Stimulated activated CD4-positive, alpha-beta T cell treated with anti-CD3 and anti-CD28 coated beads, Interleukin-4, amount 100 ng/mL, for 1 hour (primary cell): ENCODE measurements at regions not wholly inside any gene's neighbourhood (a gene's known extent, or its start where the extent isn't known, plus 50 kb on each side); places are given as distances from the start of the nearest gene placed in this dataset.
"Not testable (repeated sequence)": the region's sequence is repeated elsewhere in the genome, so short reads cannot be mapped to it uniquely, and the experiment has no call there.

ENCODE experiments used
- DNase-seq: peaks from one replicate; pipeline ENCODE4 v3.0.0-alpha.2; 2020

DNA sequence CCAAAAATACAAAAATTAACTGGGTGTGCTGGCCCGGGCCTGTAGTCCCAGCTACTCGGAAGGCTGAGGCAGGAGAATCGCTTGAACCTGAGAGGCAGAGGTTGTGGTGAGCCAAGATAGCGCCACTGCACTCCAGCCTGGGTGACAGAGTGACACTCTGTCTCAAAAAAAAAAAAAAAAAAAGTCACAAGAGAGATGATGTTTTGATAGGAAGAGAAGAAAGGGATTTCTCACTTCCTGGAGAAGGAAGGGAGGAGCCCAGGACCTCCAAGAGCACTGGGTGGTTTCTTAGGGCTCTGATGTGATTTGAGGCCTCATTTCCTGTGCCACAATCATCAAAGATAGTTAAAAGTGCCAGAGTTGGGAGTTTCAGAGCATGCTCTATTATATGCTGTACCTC is 1048.3 kb downstream of the BCL11B start:
- DNase-seq: not testable (repeated sequence)

GRCh38 chr14:98226411-98226810 is 1045.6 kb downstream of the BCL11B start:
- no peak for DNase-seq

GRCh38 chr14:98227000-98227726 is 1044.8 kb downstream of the BCL11B start:
- peak; percentile 54 for DNase-seq

GRCh38 chr14:98227727-98228111 is 1044.3 kb downstream of the BCL11B start:
- no peak for DNase-seq

DNA sequence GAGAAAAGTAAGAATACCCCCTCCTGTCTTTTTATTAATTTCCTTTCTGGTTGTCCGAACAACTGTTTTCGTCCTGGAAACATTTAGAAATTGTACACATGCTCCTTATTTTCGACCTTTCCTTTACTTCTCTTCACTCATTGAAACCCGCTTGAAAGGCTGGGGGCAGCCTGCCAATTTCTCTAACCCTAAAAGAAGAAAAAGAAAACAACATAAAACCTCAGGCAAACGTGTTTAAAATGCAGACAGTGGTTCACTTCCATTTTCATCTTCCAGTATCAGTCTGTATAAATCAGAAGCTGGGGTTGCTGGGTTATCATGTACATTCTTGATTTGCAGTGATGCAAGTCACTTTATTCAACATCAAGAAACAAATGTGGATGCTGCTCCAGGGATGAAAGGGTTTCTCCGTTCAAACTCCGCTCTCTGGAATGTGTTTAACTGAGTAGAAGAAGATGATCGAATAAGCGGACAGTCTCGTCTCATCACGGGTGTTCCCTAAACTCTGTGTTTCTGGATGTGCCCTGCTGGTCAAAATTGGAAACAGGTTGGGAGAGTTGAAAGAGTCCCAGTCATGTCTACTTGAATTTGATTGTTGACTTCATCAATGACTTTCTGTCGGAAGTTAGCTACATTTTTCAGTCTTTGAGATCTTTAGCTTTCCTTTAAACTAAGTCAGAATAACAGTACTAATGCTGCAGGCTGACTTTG is 1042.2 kb downstream of the BCL11B start:
- no peak for DNase-seq

DNA sequence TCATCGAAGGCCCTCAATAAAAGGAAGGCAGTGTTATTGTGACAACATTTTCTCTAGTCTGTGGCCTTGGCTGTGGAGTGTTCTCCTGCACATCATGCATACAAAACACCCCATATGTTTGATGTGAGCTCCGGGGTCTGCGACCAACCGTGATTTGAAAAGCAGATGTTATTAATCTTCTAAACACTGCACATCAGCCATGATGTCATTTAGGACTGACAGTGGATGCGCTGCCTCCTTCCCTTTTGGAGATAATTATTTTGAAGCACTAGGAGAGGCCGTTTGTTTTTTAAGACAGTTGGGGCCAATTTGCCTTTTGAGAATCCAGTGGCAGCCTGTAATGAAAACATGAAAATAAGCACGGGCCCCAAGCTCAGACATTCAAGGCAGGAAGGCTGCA is 1041.6 kb downstream of the BCL11B start:
- DNase-seq: no peak

DNA sequence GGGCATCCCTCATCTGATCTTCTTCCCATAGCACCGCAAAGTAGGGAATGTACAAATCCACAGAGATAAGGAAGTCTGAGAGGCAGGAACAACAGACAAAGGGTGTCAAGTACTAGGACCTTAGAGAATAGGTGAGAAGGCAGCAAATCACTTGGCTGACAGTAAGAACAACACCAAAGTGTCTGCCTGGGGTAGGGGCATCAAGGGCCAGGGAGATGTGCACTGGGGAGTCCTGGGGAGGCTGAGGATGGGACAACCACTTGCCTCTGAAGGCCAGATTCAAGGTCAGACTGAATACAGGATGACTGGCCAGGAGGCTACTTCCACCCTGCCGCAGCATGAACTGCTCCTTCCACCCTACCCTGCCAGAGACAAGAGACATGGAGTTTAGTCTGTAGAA is 1040.8 kb downstream of the BCL11B start:
- no peak for DNase-seq

DNA sequence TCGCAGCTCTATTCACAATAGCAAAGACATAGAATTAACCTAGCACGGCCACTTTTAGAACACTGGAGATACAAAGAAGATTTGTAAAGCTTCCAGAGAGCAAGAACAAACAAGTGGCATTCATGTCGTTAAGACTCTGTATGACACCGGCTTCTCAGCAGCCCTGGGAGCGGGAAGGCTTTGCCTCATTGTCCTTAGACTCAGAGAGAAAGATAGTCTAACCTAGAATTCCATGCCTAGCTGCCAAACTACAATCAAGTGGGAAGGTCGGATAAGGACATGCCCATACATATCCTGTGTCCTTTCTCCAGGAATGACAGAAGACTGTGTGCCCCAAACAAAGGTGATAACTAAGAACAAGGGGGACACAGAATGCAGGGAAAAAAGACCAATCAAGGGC is 1038.3 kb downstream of the BCL11B start:
- no peak for DNase-seq

- DNase-seq: no peak
Observed at GRCh38 chr14:98234208-98234607, 1037.8 kb downstream of the BCL11B start.

GRCh38 chr14:98236314-98236713 is 1035.7 kb downstream of the BCL11B start:
- DNase-seq: no peak

- no peak for DNase-seq
Observed at GRCh38 chr14:98237939-98238338, 1034.1 kb downstream of the BCL11B start.

DNA sequence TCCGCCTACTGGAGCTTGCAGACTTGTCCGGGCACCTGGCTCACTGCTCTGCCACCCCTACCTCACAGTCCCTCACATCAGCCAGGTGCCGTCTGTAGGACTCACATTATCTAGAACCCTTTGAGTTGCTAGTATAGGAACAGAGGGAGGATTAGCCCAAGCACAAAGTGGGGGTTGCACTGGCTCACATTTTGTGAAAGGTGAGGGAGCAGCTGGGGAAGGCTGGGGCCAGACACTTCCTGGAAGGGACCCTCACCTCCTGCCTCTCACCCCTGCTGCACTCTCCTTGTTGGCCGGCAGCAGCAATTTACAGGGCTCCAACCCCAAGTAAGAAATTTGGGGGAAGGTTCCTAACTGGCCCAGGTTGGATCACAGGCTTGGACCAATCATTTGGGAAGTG is 1031.6 kb downstream of the BCL11B start:
- no peak for DNase-seq

GRCh38 chr14:98242903-98243302 is 1029.1 kb downstream of the BCL11B start:
- DNase-seq: no peak

DNA sequence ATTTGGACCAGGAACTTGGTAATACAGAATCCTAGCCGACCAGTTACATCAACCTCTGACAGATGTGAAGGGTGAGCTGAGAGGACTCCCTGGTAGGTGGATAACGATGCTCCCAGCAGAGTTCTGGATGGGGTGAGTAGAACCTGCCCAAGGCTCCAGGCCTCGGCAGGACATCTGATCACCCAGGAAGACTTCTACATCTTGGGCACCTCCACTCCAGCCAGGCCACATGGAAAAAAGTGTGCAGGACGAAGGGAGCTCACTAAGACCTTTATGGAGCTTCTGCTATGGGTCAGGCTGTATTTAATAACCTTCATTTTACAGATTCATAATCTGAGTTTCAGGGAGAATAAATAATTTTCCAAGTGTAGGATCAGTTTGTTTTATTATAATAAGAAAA is 1028.7 kb downstream of the BCL11B start:
- no peak for DNase-seq

DNA sequence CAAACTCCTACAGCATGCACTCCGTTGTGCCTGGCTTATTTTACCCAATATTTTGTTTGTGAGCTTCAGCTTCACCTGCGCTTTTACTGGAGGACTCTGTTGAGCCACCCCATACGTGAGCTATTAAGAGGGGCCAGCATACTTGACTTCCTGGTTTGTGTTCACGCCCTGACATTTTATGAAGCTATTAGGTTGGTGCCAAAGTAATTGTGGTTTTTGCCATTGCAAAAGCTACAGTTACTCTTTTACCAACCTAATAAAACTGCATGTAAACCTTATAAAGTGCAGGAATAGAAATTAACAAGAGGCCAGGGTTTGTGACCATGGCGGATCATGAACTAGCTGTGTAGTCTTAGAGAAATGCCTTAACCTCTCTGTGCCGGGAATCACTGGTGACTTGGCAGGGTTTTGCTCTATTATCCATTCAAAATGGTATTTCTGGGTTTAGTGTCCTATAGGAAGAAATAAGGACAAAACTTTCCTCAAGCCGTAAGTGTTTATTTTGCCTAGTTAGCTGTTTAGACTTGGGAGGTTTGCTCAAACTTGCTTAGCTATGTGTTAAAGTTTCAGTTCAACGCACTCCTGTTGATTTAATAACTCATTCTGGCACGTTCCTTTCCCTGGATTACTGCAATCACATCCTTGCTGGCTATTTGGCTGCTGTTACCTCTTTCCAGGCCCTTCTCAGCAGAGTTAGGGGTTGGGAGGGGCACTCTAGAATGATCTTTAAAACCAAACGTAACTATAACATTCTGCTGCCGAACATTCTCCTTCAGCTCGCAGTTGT is 1027.6 kb downstream of the BCL11B start:
- no peak for DNase-seq

DNA sequence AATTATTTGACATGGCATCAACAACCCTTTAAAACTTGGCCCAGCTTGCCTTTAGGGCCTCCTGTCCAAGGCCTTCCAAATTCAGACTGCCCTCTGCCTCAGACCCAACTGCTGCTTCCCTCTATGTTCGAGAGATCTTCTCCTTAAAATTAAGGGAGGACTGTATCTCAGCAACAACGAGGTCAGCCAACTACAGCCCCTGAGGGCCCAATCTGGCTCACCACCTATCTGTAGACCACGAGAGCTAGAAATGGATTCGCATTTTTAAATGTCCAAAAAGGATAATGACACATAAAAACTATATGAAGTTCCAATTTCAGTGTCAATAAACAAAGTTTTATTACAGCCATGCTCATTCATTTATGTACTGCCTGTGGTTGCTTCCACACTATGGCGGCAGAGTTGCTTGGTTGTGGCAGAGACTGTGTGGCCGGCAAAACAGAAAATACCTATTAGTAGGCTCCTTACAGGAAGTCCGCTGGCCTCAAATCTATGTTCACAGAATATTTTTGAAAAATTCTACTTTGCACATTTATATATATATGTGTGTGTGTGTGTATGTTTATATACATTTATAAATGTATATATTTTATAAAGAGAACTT is 1026.9 kb downstream of the BCL11B start:
- DNase-seq: no peak

GRCh38 chr14:98249057-98249456 is 1022.9 kb downstream of the BCL11B start:
- DNase-seq: no peak

- DNase-seq: no peak
Observed at GRCh38 chr14:98249476-98249875, 1022.5 kb downstream of the BCL11B start.

GRCh38 chr14:98252820-98253219 is 1019.2 kb downstream of the BCL11B start:
- no peak for DNase-seq

DNA sequence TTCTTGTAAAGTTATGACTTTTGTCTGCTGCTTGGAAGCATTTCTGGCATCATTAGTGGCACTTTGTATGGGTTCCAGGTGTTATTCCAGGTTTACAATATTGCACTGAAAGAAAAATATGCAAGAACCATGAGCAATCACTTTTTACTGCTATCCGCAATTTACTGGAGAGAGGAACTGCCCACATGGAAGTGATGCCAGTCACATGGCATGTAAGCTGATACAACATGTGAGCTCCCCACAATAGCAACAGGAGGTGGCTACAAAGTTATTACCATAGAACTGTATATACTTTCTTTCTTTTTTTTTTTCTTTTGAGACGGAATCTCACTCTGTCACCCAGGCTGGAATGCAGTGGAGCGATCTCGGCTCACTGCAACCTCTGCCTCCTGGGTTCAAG is 1012.1 kb downstream of the BCL11B start:
- DNase-seq: no peak

DNA sequence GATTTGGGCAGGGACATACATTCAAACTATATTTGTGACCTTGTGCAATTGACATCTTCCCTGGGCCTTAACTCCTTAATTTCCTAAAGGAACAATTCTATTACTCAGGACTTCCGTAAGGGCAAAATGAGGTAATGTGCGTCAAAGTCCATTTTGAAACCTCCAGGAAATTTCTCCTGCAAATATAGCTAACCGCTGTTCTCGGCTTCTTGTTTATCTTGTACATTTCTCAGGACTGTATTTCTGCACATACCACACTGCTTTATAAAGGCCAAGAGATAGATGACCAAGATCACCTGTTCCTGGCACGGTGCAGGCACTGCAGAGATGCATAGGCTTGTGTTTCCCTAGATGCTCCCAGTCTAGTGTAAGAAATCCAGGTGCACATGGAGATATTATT is 1009.4 kb downstream of the BCL11B start:
- no peak for DNase-seq

GRCh38 chr14:98269533-98269932 is 1002.5 kb downstream of the BCL11B start:
- no peak for DNase-seq

DNA sequence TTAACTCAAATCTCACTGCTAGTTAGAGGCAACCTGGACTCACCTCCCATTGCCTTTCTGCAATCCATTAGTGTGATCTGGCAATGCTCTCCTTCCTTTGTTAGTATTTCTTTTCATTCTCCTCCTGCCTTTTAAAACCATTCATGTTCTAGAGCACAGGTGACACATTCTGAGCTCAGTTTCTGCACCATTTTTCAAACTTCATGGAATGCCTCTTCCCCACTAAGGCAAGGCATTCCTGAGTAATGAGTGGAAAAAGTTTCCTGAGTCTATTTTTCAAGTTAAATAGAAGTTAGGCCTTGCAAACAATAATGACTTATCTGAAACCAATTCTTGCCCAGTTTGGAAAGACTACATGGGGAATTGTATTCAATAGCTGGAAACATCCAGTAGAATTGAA is 1001.8 kb downstream of the BCL11B start:
- no peak for DNase-seq

DNA sequence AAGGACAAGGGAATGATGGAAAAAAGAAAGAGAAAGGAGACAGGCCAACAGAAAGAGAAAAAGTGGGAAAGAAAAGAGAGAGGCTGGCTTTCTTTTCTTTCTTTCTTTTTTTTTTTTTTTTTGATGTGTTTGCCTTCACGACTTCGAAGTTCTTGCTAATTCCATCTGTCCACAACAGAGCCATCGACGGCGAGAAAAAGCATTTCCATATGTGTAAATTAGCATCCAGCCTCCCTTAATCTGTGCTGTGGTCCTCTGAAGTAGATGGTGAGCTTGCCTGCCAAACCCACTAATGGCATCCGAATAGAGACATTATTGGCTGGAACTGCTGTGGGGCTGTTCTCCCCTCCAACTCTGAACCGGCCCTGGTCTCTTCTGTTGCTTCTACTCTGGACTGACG is 997.4 kb downstream of the BCL11B start:
- DNase-seq: no peak
